NCI-H1417 treated with DMSO at 0.1 percent for 48 hours (cell line): ENCODE measurements at regions not wholly inside any gene's neighbourhood (a gene's known extent, or its start where the extent isn't known, plus 50 kb on each side); places are given as distances from the start of the nearest gene placed in this dataset.

ENCODE experiments used
- DNase-seq: peaks from one replicate; lab custom pipeline; 2025; lab: John Stamatoyannopoulos, UW

- DNase-seq: no peak
These were observed 294.7 kb downstream of the FBXO15 start for GRCh38 chr18:73852789-73853549.

GRCh38 chr18:73850782-73851181, 296.9 kb downstream of the FBXO15 start:
- DNase-seq: no peak

DNA sequence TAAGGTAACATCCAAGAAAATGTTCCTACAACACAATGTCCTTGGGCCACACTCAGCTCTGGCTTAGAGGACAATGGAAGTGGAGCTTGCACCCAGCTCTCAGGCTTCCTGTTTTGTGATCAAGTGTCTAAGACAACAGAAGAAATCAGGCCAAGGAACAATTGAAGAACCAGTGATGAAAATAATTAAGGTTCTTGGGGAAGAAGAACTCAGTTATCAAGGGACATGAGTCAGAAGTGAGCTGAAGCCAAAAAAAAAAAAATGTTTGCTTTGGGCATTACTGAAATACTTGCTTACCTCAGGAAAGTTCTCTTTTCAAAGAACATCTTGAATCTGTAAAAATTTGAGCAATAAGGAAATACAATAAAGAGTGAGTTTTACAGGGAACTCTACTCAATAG, 299.0 kb downstream of the FBXO15 start:
- DNase-seq: no peak

- no peak for DNase-seq
These were observed 304.2 kb downstream of the FBXO15 start for GRCh38 chr18:73843455-73843854.

DNA sequence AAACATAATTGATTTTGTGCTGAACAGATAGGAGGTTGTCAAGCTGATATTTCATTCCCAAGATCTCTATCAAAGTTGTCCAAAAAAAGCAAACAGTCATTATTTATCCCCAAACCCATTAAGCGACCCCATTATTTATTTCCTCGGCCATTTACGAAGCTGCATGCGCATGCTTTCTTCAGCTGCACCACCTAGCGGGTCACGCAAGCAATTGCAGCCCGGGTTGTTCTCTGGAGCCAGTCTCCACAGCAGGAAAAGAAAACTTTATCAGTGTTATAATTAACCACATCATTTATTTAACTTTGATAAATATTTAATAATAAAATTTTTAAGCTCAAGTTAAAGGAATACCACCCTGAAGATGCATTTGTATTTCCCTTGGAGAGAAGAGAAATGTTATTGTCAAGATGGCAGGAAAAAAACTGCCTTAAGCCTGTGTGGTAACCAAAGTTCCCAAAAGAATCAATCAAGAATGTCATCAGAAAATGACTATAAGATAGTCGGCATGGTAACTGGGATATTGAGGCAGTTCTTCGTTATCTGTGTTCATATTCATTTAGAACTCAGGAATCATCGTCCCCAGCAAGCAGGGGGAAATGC, 304.7 kb downstream of the FBXO15 start:
- DNase-seq: peak; percentile 31

- no peak for DNase-seq
These were observed 306.0 kb downstream of the FBXO15 start for GRCh38 chr18:73841661-73842060.

GRCh38 chr18:73840319-73840945, 307.2 kb downstream of the FBXO15 start:
- no peak for DNase-seq

DNA sequence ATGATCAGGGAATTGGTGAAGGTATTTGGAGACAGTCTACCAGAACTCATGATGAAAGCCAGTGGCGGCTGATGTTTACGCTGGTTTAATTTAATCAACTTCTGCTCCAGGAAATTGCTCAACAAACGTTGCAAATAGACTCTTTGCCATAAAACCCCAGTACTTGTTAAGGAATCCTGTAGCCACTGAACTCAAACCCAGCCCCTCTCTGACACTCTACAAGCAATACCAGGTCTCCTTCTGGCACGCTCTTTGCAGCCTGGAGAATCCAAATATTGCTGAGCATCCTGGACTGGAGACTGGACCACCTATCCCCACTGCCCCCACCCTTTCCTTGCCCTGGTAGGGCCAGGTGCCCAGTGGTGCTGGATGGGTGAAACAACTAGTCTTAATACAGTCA, 308.2 kb downstream of the FBXO15 start:
- no peak for DNase-seq

DNA sequence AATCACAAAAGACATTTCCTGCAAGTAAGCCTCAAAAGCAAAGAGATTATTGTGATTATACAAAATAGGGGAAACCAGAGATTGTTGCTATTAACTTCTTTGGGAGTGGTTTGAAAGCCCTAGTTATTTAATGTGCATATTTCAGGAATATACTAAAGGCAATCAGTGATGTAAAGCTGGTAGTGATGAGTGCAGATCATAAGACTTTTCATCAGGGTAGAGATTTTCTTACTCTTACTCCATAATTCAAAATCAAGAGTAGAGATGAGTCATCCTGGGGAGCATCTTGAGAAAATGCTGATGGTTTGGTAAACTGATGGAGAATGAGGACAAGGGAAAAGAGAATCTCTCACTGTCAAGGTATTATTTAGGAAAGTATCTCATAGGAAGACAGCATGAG, 309.5 kb downstream of the FBXO15 start:
- DNase-seq: no peak

- DNase-seq: no peak
These were observed 311.8 kb downstream of the FBXO15 start for GRCh38 chr18:73835656-73836364.

- no peak for DNase-seq
These were observed 312.6 kb downstream of the FBXO15 start for GRCh38 chr18:73835039-73835438.

DNA sequence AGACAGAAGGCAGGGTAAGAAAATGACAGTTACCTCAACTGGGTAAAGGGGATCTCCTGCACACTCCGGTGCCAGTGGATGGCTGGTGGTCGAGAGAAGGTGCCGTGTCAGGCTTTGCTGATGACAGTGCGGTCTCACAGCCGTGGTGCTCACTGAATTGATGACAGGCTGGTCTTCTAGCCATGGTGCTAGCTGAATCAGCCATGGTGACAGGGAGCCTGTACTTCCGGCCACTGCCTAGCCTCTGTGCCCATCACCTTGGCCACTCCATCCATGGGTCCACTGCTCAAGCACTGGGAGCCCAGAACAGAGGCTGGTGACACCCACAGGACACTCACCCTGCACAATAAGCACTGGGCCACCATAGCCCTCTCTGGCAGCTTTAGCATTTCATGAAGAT, 315.9 kb downstream of the FBXO15 start:
- no peak for DNase-seq

GRCh38 chr18:73829146-73829545, 318.5 kb downstream of the FBXO15 start:
- DNase-seq: no peak

DNA sequence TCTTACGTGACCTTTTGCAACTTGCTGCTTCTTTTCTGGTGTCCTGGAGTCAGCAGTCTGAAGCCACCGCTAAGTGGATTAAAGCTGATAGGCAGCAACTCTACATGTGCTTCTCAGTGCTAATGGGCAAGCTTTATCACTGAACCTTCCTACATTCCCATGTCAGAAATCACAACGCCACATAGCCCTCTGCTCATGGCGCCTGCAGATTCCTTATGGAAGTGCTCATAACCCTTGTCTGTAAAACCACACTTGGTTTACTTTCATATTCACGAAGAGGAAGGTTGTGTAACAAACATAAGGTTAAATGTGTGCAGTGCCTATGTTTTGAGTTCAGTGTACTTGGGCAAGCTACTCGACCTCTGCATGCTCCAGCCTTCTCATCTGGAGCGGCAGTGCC, 319.8 kb downstream of the FBXO15 start:
- no peak for DNase-seq

DNA sequence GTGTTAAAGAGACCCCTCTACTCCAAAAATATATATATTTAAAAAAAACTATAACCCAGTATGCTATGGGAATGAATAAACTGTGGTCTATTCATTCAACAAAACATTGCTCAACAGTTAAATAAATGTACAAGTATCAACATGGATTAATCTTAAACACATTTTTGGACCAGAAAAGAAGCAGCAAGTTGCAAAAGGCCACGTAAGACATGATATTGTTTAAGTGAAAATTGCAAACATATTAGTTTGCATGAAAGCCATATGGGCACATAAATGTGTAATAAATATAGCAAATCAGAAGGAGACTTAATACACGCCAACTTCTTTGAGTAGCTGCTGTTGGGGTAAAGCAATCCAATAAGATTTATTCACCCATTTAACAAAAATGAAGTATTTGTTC, 321.5 kb downstream of the FBXO15 start:
- no peak for DNase-seq

- no peak for DNase-seq
These were observed 323.0 kb downstream of the FBXO15 start for GRCh38 chr18:73824671-73825070.

GRCh38 chr18:73812423-73812822, 335.2 kb downstream of the FBXO15 start:
- DNase-seq: no peak

DNA sequence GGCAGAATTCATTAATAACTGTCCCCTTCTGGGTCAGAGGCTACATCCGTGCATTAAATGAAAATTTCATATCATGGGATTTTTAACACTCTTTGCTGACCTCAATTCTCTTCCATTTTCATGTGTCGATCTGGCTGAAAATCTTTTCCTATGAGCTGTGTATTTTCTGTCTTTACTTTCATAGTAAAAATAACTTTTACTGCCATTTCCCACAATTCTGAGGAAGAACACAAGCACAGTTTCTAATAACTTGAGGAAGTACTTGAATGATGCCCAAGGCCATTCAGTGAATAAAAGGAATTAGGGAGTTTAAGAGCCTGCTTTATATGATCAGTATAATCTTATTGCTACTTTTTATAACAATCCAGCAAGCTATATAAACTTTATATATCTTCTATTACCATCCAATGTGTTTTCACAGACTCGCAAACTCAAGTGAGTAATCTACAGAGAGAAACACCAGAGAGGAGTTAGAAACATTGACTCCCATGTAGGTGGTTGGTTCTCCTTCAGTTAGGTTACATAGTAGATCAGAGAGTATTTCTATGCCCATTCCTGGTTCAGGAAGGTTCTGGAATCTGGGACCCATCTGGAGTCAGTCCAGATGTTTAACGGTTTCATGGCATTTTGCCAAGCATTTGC, 340.0 kb downstream of the FBXO15 start:
- no peak for DNase-seq

GRCh38 chr18:73805991-73806390, 341.6 kb downstream of the FBXO15 start:
- no peak for DNase-seq

GRCh38 chr18:73797419-73797818, 350.2 kb downstream of the FBXO15 start:
- no peak for DNase-seq

DNA sequence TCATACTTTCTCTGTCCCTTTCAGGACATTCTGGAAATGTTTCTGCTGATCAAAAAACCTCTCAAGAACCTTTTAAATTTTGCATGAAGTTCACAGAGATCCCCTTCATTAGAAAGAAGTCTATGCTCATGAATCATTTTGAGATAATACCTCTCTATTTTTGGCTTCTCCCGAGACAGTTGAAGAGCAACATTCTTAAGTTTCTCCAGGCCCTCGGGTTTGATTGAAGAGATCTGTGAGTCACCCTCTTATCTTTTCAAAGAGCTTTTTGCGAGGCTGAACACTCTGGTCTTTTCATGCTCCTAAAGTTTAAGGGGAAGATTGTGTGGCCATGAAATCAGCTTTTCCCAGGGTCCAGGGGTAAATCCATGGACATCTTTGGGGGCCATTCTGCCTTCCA, 354.2 kb downstream of the FBXO15 start:
- no peak for DNase-seq

- no peak for DNase-seq
These were observed 356.6 kb downstream of the FBXO15 start for GRCh38 chr18:73791081-73791480.
